ENCODE measurements at regions not wholly inside any gene's neighbourhood (a gene's known extent, or its start where the extent isn't known, plus 50 kb on each side); places are given as distances from the start of the nearest gene placed in this dataset.

DNA sequence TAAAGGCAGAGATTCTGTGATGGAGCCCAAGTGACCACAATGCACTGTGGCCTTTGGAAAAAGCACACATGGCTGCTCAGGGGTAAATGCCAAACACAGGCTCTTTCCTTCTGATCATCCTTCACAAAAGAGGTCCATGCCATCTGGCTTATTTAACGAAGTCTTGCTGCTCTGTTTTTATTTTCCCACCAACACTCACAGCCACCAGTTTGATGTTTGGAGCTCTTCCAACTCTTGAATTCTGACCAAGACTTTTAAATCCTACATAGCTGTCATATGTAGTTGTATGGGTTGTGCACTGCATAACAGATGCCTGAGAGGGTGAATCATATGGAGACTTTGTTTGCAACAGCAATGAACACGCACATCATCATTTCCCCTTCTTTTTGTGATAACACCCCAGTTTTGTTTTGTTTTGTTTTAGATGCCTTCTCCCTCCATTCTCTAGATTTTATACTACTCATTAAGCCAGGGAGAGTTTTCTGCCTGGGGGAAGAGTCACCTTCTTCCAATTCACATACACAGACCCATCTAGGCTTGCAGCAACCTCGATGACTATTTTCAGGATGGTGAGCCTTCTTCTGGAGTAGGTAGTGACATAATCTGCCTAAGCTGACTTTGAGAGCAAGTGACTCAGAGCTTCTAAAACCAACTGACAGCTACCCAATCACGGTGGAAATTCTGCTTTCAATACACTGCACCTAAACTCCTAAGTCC lies 145.2 kb upstream of the WSCD2 start:
- TF ChIP-seq, protein P1, sequence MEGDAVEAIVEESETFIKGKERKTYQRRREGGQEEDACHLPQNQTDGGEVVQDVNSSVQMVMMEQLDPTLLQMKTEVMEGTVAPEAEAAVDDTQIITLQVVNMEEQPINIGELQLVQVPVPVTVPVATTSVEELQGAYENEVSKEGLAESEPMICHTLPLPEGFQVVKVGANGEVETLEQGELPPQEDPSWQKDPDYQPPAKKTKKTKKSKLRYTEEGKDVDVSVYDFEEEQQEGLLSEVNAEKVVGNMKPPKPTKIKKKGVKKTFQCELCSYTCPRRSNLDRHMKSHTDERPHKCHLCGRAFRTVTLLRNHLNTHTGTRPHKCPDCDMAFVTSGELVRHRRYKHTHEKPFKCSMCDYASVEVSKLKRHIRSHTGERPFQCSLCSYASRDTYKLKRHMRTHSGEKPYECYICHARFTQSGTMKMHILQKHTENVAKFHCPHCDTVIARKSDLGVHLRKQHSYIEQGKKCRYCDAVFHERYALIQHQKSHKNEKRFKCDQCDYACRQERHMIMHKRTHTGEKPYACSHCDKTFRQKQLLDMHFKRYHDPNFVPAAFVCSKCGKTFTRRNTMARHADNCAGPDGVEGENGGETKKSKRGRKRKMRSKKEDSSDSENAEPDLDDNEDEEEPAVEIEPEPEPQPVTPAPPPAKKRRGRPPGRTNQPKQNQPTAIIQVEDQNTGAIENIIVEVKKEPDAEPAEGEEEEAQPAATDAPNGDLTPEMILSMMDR (IDR thresholded peaks at IDR 0.05; ENCODE audit: control insufficient read depth, extremely low read depth, insufficient read depth), result no peak
- no peak overlapping the region for H3K4me3 ChIP-seq (ENCODE audit: low read depth, low read length)
- DNase-seq (ENCODE audit: low read depth), result no peak

DNA sequence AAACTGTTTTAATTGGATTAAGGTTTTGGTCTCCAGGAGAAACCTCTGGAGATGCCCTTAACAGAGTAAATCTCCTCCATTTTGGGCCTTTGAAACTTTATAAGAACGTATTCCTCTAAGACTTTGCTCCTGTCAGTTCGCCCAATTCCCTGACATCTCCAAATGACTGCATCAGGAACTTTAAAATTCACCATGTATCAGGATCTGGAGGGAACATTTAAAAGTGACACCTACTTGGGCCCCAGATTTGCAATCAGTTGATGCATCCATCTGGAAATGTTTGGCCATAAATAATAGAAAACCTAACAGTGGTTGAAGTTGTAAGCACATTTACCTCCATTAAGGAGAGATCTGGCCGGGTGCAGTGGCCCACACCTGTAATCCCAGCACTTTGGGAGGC lies 144.1 kb upstream of the WSCD2 start:
- no peak overlapping the region for H3K4me3 ChIP-seq (ENCODE audit: low read depth, low read length)
- no peak for DNase-seq (ENCODE audit: low read depth)
- TF ChIP-seq, protein P1 (IDR thresholded peaks at IDR 0.05; ENCODE audit: control insufficient read depth, extremely low read depth, insufficient read depth), result no peak

DNA sequence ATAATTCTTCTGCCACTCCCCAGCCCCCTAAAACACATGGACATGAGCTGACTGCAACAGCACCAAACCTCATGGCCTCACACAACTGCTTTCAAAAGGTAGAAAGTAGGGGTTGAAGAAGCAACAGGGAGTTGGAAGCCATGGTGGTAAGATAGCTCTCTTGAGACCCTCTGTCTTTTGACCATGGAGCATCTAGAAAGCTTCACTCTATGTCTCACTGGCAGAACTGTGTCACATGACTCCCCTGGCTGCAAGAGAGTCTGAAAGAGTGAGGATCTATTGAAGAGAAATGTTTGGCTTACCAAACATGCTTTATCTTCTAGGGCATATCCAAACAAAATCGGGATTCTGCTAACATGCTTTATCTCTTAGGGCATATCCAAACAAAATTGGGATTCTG lies 142.9 kb upstream of the WSCD2 start:
- no peak overlapping the region for H3K4me3 ChIP-seq (ENCODE audit: low read depth, low read length)
- no peak for DNase-seq (ENCODE audit: low read depth)
- TF ChIP-seq, protein P1 (IDR thresholded peaks at IDR 0.05; ENCODE audit: control insufficient read depth, extremely low read depth, insufficient read depth), result no peak

DNA sequence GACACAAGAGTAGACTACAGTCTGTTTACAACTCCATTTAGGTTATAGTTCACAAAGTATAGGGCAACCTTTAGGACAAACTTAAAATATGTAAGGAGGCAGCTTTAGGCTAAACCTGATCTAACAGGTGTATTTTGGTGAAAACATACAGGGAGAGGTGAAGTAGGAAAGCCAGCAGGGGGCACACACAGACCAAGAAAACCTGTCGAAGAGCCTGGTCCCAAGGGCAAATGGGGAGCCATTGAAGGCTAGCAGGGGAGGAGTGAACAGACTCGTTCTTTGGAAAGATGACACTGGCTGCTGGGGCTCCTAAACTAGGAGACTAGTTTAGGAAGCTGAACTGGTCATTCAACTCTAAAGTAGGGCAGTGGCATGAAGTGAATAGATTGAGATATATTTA lies 138.8 kb upstream of the WSCD2 start:
- no peak overlapping the region for H3K4me3 ChIP-seq (ENCODE audit: low read depth, low read length)
- no peak for DNase-seq (ENCODE audit: low read depth)
- TF ChIP-seq, protein P1 (IDR thresholded peaks at IDR 0.05; ENCODE audit: control insufficient read depth, extremely low read depth, insufficient read depth), result peak; percentile 61

DNA sequence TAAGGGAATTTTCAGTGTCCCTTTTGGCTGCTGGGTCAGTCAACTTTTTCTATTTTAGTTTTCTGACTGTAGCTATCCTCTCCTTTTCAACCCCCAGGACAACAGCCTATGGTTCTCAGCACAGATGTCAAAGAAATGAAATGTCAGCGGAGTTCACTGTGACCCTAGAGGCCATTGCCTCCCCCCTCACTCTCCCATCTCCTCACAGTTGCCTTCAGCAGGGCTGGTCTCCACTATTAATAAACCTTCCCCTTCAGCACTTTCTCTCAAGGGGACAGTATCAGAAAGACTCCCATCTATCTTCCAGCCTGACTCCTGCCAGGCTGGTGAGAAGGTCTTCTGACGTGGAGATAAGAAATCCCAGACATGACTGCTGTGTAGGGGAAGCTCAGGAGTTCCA lies 137.1 kb upstream of the WSCD2 start:
- TF ChIP-seq, protein P1 (IDR thresholded peaks at IDR 0.05; ENCODE audit: control insufficient read depth, extremely low read depth, insufficient read depth), result no peak
- no peak overlapping the region for H3K4me3 ChIP-seq (ENCODE audit: low read depth, low read length)
- no peak for DNase-seq (ENCODE audit: low read depth)

DNA sequence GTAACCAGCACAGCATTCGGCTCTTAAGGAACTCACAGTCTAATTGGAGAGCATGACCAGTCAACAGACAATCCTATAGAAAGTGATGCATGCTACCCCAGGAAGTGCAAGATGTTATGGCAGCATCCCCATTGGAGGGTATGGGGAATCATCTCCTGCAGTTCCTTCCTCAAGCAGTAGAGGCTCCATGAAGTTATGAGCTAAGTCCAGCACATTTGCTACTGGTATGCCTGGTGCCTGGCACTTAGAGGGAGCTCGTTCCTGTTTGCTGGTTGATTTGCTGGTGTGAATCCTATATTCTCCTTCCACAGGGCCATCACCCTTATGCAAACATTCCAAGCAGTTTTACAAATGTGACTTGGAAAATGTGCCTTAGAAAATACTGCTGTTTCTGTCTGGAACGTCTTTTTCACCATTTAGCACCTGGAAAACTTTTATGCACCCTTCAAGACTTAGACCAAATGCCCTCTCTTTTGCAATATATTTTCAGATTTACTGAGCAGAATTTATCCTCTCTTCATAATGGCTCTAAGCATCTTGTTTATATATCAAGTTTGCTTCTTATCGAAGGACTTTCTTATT lies 136.1 kb upstream of the WSCD2 start:
- TF ChIP-seq, protein P1 (IDR thresholded peaks at IDR 0.05; ENCODE audit: control insufficient read depth, extremely low read depth, insufficient read depth), result peak; percentile 73
- H3K4me3 ChIP-seq (ENCODE audit: low read depth, low read length), result no peak overlapping the region
- DNase-seq (ENCODE audit: low read depth), result peak; percentile 6

DNA sequence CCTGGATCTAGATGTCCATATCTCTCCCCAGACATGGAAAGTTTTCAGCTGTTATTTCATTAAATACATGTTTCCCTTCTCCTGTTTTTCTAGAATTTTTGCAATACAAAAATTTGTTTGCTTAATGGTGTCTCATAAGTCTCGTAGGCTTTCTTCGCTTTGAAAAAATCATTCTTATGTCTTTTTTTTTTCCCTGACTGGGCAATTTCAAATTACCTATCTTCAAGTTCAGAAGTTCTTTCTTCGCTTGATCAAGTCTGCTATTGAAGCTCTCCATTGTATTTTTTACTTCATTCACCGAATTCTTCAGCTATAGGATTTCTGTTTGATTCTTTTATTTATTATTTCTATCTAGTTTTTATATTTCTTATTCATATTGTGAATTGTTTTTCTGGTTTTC lies 130.2 kb upstream of the WSCD2 start:
- H3K4me3 ChIP-seq (ENCODE audit: low read depth, low read length), result no peak overlapping the region
- no peak for DNase-seq (ENCODE audit: low read depth)
- TF ChIP-seq, protein P1 (IDR thresholded peaks at IDR 0.05; ENCODE audit: control insufficient read depth, extremely low read depth, insufficient read depth), result no peak

Data from LNCaP clone FGC (cell line).